GM18858 (cell line): ENCODE measurements at regions not wholly inside any gene's neighbourhood (a gene's known extent, or its start where the extent isn't known, plus 50 kb on each side); places are given as distances from the start of the nearest gene placed in this dataset.
"Not testable (repeated sequence)": the region's sequence is repeated elsewhere in the genome, so short reads cannot be mapped to it uniquely, and the experiment has no call there.

Experiments used
- ATAC-seq: cut with Tn5 transposase; IDR thresholded peaks from one replicate; pipeline ENCODE4 v1.9.1; 2021; ENCODE audit not compliant: unreplicated experiment

- no peak for ATAC-seq
These were observed 204.5 kb upstream of the RBBP8 start for GRCh38 chr18:22728481-22729105.

- no peak for ATAC-seq
These were observed 201.7 kb upstream of the RBBP8 start for GRCh38 chr18:22731398-22731797.

- ATAC-seq = no peak
These were observed 198.9 kb upstream of the RBBP8 start for GRCh38 chr18:22734105-22734661.

GRCh38 chr18:22734791-22735627 is 198.1 kb upstream of the RBBP8 start:
- ATAC-seq = no peak

GRCh38 chr18:22737054-22737453 is 196.1 kb upstream of the RBBP8 start:
- ATAC-seq = no peak

GRCh38 chr18:22739061-22739642 is 194.0 kb upstream of the RBBP8 start:
- no peak for ATAC-seq

GRCh38 chr18:22739789-22740188 is 193.3 kb upstream of the RBBP8 start:
- no peak for ATAC-seq

- no peak for ATAC-seq
These were observed 191.8 kb upstream of the RBBP8 start for GRCh38 chr18:22741318-22741717.

- no peak for ATAC-seq
These were observed 190.7 kb upstream of the RBBP8 start for GRCh38 chr18:22742409-22742808.

- ATAC-seq = no peak
These were observed 187.2 kb upstream of the RBBP8 start for GRCh38 chr18:22745966-22746365.

- no peak for ATAC-seq
These were observed 181.1 kb upstream of the RBBP8 start for GRCh38 chr18:22752014-22752413.

- no peak for ATAC-seq
These were observed 179.8 kb upstream of the RBBP8 start for GRCh38 chr18:22753130-22753831.

GRCh38 chr18:22764005-22764404 is 169.1 kb upstream of the RBBP8 start:
- ATAC-seq = not testable (repeated sequence)

GRCh38 chr18:22765896-22766295 is 167.2 kb upstream of the RBBP8 start:
- ATAC-seq = no peak

- no peak for ATAC-seq
These were observed 165.5 kb upstream of the RBBP8 start for GRCh38 chr18:22767653-22768052.

GRCh38 chr18:22773944-22774343 is 159.2 kb upstream of the RBBP8 start:
- no peak for ATAC-seq

- ATAC-seq = no peak
These were observed 154.1 kb upstream of the RBBP8 start for GRCh38 chr18:22778996-22779395.

GRCh38 chr18:22783245-22783644 is 149.9 kb upstream of the RBBP8 start:
- no peak for ATAC-seq

GRCh38 chr18:22783662-22784076 is 149.5 kb upstream of the RBBP8 start:
- ATAC-seq = no peak

GRCh38 chr18:22789052-22789451 is 144.1 kb upstream of the RBBP8 start:
- no peak for ATAC-seq

- no peak for ATAC-seq
These were observed 143.5 kb upstream of the RBBP8 start for GRCh38 chr18:22789600-22789999.
